OCI-LY1 (cell line): ENCODE measurements at regions not wholly inside any gene's neighbourhood (a gene's known extent, or its start where the extent isn't known, plus 50 kb on each side); places are given as distances from the start of the nearest gene placed in this dataset.

Experiments
- CTCF ChIP-seq: fragments of 200-600 bp; sonication (generic), shearing (Covaris generic); IDR thresholded peaks from 2 replicates; pipeline ENCODE4 v1.5.1; 2017; ENCODE audit warnings: mild to moderate bottlenecking, antibody characterized with exemption, low read length, moderate library complexity, mixed read lengths
- EZH2 ChIP-seq: fragments of 200-600 bp; sonication (generic), shearing (Covaris generic); IDR thresholded peaks from 2 replicates; pipeline ENCODE4 v1.8.0; 2017; ENCODE audit warnings: borderline replicate concordance, mixed run types, mild to moderate bottlenecking, antibody characterized with exemption, low read length, moderate library complexity, mixed read lengths

- TF ChIP-seq CTCF (no peak), EZH2 (no peak)
Measured at GRCh38 chr4:4675051-4675581, 133.3 kb upstream of the STX18 start.
